ENCODE measurements at regions not wholly inside any gene's neighbourhood (a gene's known extent, or its start where the extent isn't known, plus 50 kb on each side); places are given as distances from the start of the nearest gene placed in this dataset.

GRCh38 chr9:106179191-106179590 is 484.9 kb downstream of the TMEM38B start:
- TF ChIP-seq REST (IDR thresholded peaks at IDR 0.05; ENCODE audit: borderline replicate concordance) = no peak
- TF ChIP-seq CTCF (IDR thresholded peaks at IDR 0.05; ENCODE audit: poor library complexity, severe bottlenecking) = no peak
- TF ChIP-seq EZH2 (IDR thresholded peaks at IDR 0.05; ENCODE audit: borderline replicate concordance, insufficient read depth, low read length, poor library complexity, severe bottlenecking) = no peak
- TF ChIP-seq EP300 (conservative IDR thresholded peaks at IDR 0.05; ENCODE audit: poor library complexity, severe bottlenecking) = no peak
- no peak for TF ChIP-seq POLR2AphosphoS5 (IDR thresholded peaks at IDR 0.05)
- TF ChIP-seq TAF1 (IDR thresholded peaks at IDR 0.05; ENCODE audit: low read depth) = no peak

Measured in neural cell (in vitro differentiated cells).